ENCODE measurements at regions not wholly inside any gene's neighbourhood (a gene's known extent, or its start where the extent isn't known, plus 50 kb on each side); places are given as distances from the start of the nearest gene placed in this dataset.

- Histone ChIP-seq H3K27ac (ENCODE audit: low read length) (no peak overlapping the region), H3K36me3 (ENCODE audit: control insufficient read depth in 1 of 2, insufficient read depth in 2 of 2, low read length in 2 of 2) (no peaks in the 10 kb centered on the region), H3K4me1 (ENCODE audit: control insufficient read depth in 1 of 2, insufficient read depth in 2 of 2, low read length in 2 of 2) (no peaks in the 10 kb centered on the region), H3K4me3 (ENCODE audit: low read depth in 1 of 2, low read length in 2 of 2) (no peak overlapping the region), H3K9me3 (ENCODE audit: control insufficient read depth in 1 of 2, low read length in 2 of 2) (no peaks in the 10 kb centered on the region), H3K27me3 (ENCODE audit: low read depth, low read length) (no peaks in the 10 kb centered on the region)
These were observed 98.8 kb downstream of the ADRA2C start for GRCh38 chr4:3864742-3865721.

GRCh38 chr4:3865986-3866812, 100.0 kb downstream of the ADRA2C start:
- Histone ChIP-seq H3K9me3 (ENCODE audit: control insufficient read depth in 1 of 2, low read length in 2 of 2) (no peaks in the 10 kb centered on the region), H3K27ac (ENCODE audit: low read length) (no peak overlapping the region), H3K4me1 (ENCODE audit: control insufficient read depth in 1 of 2, insufficient read depth in 2 of 2, low read length in 2 of 2) (no peaks in the 10 kb centered on the region), H3K27me3 (ENCODE audit: low read depth, low read length) (no peaks in the 10 kb centered on the region), H3K4me3 (ENCODE audit: low read depth in 1 of 2, low read length in 2 of 2) (no peak overlapping the region), H3K36me3 (ENCODE audit: control insufficient read depth in 1 of 2, insufficient read depth in 2 of 2, low read length in 2 of 2) (no peaks in the 10 kb centered on the region)

GRCh38 chr4:3866813-3867129, 100.6 kb downstream of the ADRA2C start:
- H3K9me3 ChIP-seq (ENCODE audit: control insufficient read depth in 1 of 2, low read length in 2 of 2), result no peaks in the 10 kb centered on the region
- H3K27ac ChIP-seq (ENCODE audit: low read length), result no peak overlapping the region
- H3K27me3 ChIP-seq (ENCODE audit: low read depth, low read length), result no peaks in the 10 kb centered on the region
- H3K36me3 ChIP-seq (ENCODE audit: control insufficient read depth in 1 of 2, insufficient read depth in 2 of 2, low read length in 2 of 2), result no peaks in the 10 kb centered on the region
- no peak overlapping the region for H3K4me3 ChIP-seq (ENCODE audit: low read depth in 1 of 2, low read length in 2 of 2)
- peaks cover 0 to 4% of the 10 kb centered on the region in 2 donors for H3K4me1 ChIP-seq (ENCODE audit: control insufficient read depth in 1 of 2, insufficient read depth in 2 of 2, low read length in 2 of 2)

- peaks cover 0 to 4% of the 10 kb centered on the region in 2 donors for H3K4me1 ChIP-seq (ENCODE audit: control insufficient read depth in 1 of 2, insufficient read depth in 2 of 2, low read length in 2 of 2)
- no peaks in the 10 kb centered on the region for H3K9me3 ChIP-seq (ENCODE audit: control insufficient read depth in 1 of 2, low read length in 2 of 2)
- no peaks in the 10 kb centered on the region for H3K36me3 ChIP-seq (ENCODE audit: control insufficient read depth in 1 of 2, insufficient read depth in 2 of 2, low read length in 2 of 2)
- H3K27ac ChIP-seq (ENCODE audit: low read length), result no peak overlapping the region
- no peak overlapping the region for H3K4me3 ChIP-seq (ENCODE audit: low read depth in 1 of 2, low read length in 2 of 2)
- H3K27me3 ChIP-seq (ENCODE audit: low read depth, low read length), result peaks cover 4% of the 10 kb centered on the region
These were observed 101.4 kb downstream of the ADRA2C start for GRCh38 chr4:3867403-3868100.

- Histone ChIP-seq H3K4me1 (ENCODE audit: control insufficient read depth in 1 of 2, insufficient read depth in 2 of 2, low read length in 2 of 2) (peaks cover 0 to 4% of the 10 kb centered on the region in 2 donors), H3K9me3 (ENCODE audit: control insufficient read depth in 1 of 2, low read length in 2 of 2) (no peaks in the 10 kb centered on the region), H3K4me3 (ENCODE audit: low read depth in 1 of 2, low read length in 2 of 2) (no peak overlapping the region), H3K27me3 (ENCODE audit: low read depth, low read length) (peaks cover 7% of the 10 kb centered on the region), H3K27ac (ENCODE audit: low read length) (no peak overlapping the region), H3K36me3 (ENCODE audit: control insufficient read depth in 1 of 2, insufficient read depth in 2 of 2, low read length in 2 of 2) (no peaks in the 10 kb centered on the region)
These were observed 102.3 kb downstream of the ADRA2C start for GRCh38 chr4:3868211-3869173.

GRCh38 chr4:3869174-3869572, 103.0 kb downstream of the ADRA2C start:
- Histone ChIP-seq H3K4me1 (ENCODE audit: control insufficient read depth in 1 of 2, insufficient read depth in 2 of 2, low read length in 2 of 2) (peaks cover 0 to 4% of the 10 kb centered on the region in 2 donors), H3K4me3 (ENCODE audit: low read depth in 1 of 2, low read length in 2 of 2) (no peak overlapping the region), H3K27ac (ENCODE audit: low read length) (no peak overlapping the region), H3K36me3 (ENCODE audit: control insufficient read depth in 1 of 2, insufficient read depth in 2 of 2, low read length in 2 of 2) (no peaks in the 10 kb centered on the region), H3K27me3 (ENCODE audit: low read depth, low read length) (peaks cover 7% of the 10 kb centered on the region), H3K9me3 (ENCODE audit: control insufficient read depth in 1 of 2, low read length in 2 of 2) (no peaks in the 10 kb centered on the region)

- peaks cover 7% of the 10 kb centered on the region for H3K27me3 ChIP-seq (ENCODE audit: low read depth, low read length)
- no peaks in the 10 kb centered on the region for H3K36me3 ChIP-seq (ENCODE audit: control insufficient read depth in 1 of 2, insufficient read depth in 2 of 2, low read length in 2 of 2)
- H3K4me3 ChIP-seq (ENCODE audit: low read depth in 1 of 2, low read length in 2 of 2), result no peak overlapping the region
- H3K4me1 ChIP-seq (ENCODE audit: control insufficient read depth in 1 of 2, insufficient read depth in 2 of 2, low read length in 2 of 2), result peaks cover 0 to 4% of the 10 kb centered on the region in 2 donors
- H3K9me3 ChIP-seq (ENCODE audit: control insufficient read depth in 1 of 2, low read length in 2 of 2), result no peaks in the 10 kb centered on the region
- no peak overlapping the region for H3K27ac ChIP-seq (ENCODE audit: low read length)
These were observed 103.7 kb downstream of the ADRA2C start for GRCh38 chr4:3869661-3870566.

GRCh38 chr4:3870567-3870962, 104.4 kb downstream of the ADRA2C start:
- Histone ChIP-seq H3K4me3 (ENCODE audit: low read depth in 1 of 2, low read length in 2 of 2) (no peak overlapping the region), H3K27ac (ENCODE audit: low read length) (no peak overlapping the region), H3K4me1 (ENCODE audit: control insufficient read depth in 1 of 2, insufficient read depth in 2 of 2, low read length in 2 of 2) (peaks cover 0 to 4% of the 10 kb centered on the region in 2 donors), H3K36me3 (ENCODE audit: control insufficient read depth in 1 of 2, insufficient read depth in 2 of 2, low read length in 2 of 2) (no peaks in the 10 kb centered on the region), H3K27me3 (ENCODE audit: low read depth, low read length) (peaks cover 7% of the 10 kb centered on the region), H3K9me3 (ENCODE audit: control insufficient read depth in 1 of 2, low read length in 2 of 2) (no peaks in the 10 kb centered on the region)

GRCh38 chr4:3871181-3871852, 105.1 kb downstream of the ADRA2C start:
- peaks cover 7% of the 10 kb centered on the region for H3K27me3 ChIP-seq (ENCODE audit: low read depth, low read length)
- H3K4me1 ChIP-seq (ENCODE audit: control insufficient read depth in 1 of 2, insufficient read depth in 2 of 2, low read length in 2 of 2), result peaks cover 0 to 4% of the 10 kb centered on the region in 2 donors
- no peaks in the 10 kb centered on the region for H3K9me3 ChIP-seq (ENCODE audit: control insufficient read depth in 1 of 2, low read length in 2 of 2)
- H3K4me3 ChIP-seq (ENCODE audit: low read depth in 1 of 2, low read length in 2 of 2), result no peak overlapping the region
- H3K27ac ChIP-seq (ENCODE audit: low read length), result no peak overlapping the region
- no peaks in the 10 kb centered on the region for H3K36me3 ChIP-seq (ENCODE audit: control insufficient read depth in 1 of 2, insufficient read depth in 2 of 2, low read length in 2 of 2)

Measured in muscle layer of duodenum (tissue), 2 donors.